MM.1S (cell line): ENCODE measurements at regions not wholly inside any gene's neighbourhood (a gene's known extent, or its start where the extent isn't known, plus 50 kb on each side); places are given as distances from the start of the nearest gene placed in this dataset.

Experiments used
- DNase-seq: peaks from one replicate; pipeline ENCODE4 v3.0.0-alpha.2; 2015
- H2AFZ ChIP-seq: fragments of 300-600 bp; sonication (generic); 2 replicates; pipeline ENCODE4 v1.6.0; 2016; ENCODE audit warnings: antibody characterized with exemption, low read length
- H3F3A ChIP-seq: fragments of 300-600 bp; sonication (generic); 2 replicates; pipeline ENCODE4 v1.6.1; 2016; ENCODE audit warnings: mild to moderate bottlenecking, antibody characterized with exemption, low read length, moderate library complexity, mixed read lengths; ENCODE audit not compliant: insufficient read depth
- H3K27ac ChIP-seq: fragments of 300-600 bp; sonication (generic); 2 replicates; pipeline ENCODE4 v1.5.1; 2016; ENCODE audit warnings: mild to moderate bottlenecking, low read length
- H3K27me3 ChIP-seq: fragments of 300-600 bp; sonication (generic); replicated peaks from 2 replicates; pipeline ENCODE4 v1.6.0; 2016; ENCODE audit warnings: low read length; ENCODE audit not compliant: insufficient read depth
- H3K36me3 ChIP-seq: fragments of 300-600 bp; sonication (generic); replicated peaks from 2 replicates; pipeline ENCODE4 v1.6.1; 2016; ENCODE audit warnings: mild to moderate bottlenecking, low read length, mixed read lengths; ENCODE audit not compliant: insufficient read depth
- H3K4me1 ChIP-seq: fragments of 300-600 bp; sonication (generic); 2 replicates; pipeline ENCODE4 v1.6.1; 2016; ENCODE audit warnings: low read length, mixed read lengths
- H3K4me2 ChIP-seq: fragments of 300-600 bp; sonication (generic); 2 replicates; pipeline ENCODE4 v1.6.0; 2016; ENCODE audit warnings: low read depth, low read length
- H3K4me3 ChIP-seq: fragments of 300-600 bp; sonication (generic); 2 replicates; pipeline ENCODE4 v1.5.1; 2016; ENCODE audit warnings: low read length, mixed read lengths
- H3K79me2 ChIP-seq: fragments of 300-600 bp; sonication (generic); 2 replicates; pipeline ENCODE4 v1.6.1; 2016; ENCODE audit warnings: mixed run types, low read length, mixed read lengths
- H3K9ac ChIP-seq: fragments of 300-600 bp; sonication (generic); 2 replicates; pipeline ENCODE4 v1.6.1; 2016; ENCODE audit warnings: low read length, mixed read lengths
- H3K9me2 ChIP-seq: fragments of 300-600 bp; sonication (generic); replicated peaks from 2 replicates; pipeline ENCODE4 v1.6.1; 2016; ENCODE audit warnings: mild to moderate bottlenecking, low read length, mixed read lengths; ENCODE audit not compliant: insufficient read depth
- H3K9me3 ChIP-seq: fragments of 300-600 bp; sonication (generic); replicated peaks from 2 replicates; pipeline ENCODE4 v1.6.1; 2016; ENCODE audit warnings: mild to moderate bottlenecking, low read length, mixed read lengths; ENCODE audit not compliant: insufficient read depth
- H4K20me1 ChIP-seq: fragments of 300-600 bp; sonication (generic); 2 replicates; pipeline ENCODE4 v1.6.1; 2016; ENCODE audit warnings: mild to moderate bottlenecking, low read length, moderate library complexity, mixed read lengths; ENCODE audit not compliant: insufficient read depth
- CTCF ChIP-seq: fragments of 300-600 bp; sonication (generic); IDR thresholded peaks from 2 replicates; pipeline ENCODE4 v1.5.1; 2016; ENCODE audit warnings: antibody characterized with exemption, low read length, mixed read lengths
- EZH2 ChIP-seq: fragments of 300-600 bp; sonication (generic); optimal IDR thresholded peaks from 2 replicates; pipeline ENCODE3; 2017; ENCODE audit warnings: low read depth, mild to moderate bottlenecking, antibody characterized with exemption, low read length, mixed read lengths
- EZH2phosphoT487 ChIP-seq: fragments of 300-600 bp; sonication (generic); IDR thresholded peaks from 2 replicates; pipeline ENCODE4 v1.6.1; 2018; ENCODE audit warnings: antibody characterized with exemption, low read length

- Histone ChIP-seq H3K27ac (no peak overlapping the region), H4K20me1 (no peaks in the 10 kb centered on the region), H3K79me2 (no peaks in the 10 kb centered on the region), H3K9me3 (no peaks in the 10 kb centered on the region), H3K9ac (no peak overlapping the region), H3K36me3 (no peaks in the 10 kb centered on the region), H3K4me3 (no peak overlapping the region), H3K4me2 (no peak overlapping the region), H3K4me1 (no peaks in the 10 kb centered on the region), H3F3A (no peaks in the 10 kb centered on the region), H3K27me3 (no peaks in the 10 kb centered on the region), H3K9me2 (no peaks in the 10 kb centered on the region), H2AFZ (no peak overlapping the region)
- no peak for DNase-seq
- TF ChIP-seq CTCF: no peak
- TF ChIP-seq EZH2: no peak
- no peak for TF ChIP-seq EZH2phosphoT487
These were observed 71.6 kb upstream of the KCNIP4 start for GRCh38 chr4:22020129-22020528.

GRCh38 chr4:22019676-22020075 lies 71.1 kb upstream of the KCNIP4 start:
- H4K20me1 ChIP-seq: no peaks in the 10 kb centered on the region
- no peaks in the 10 kb centered on the region for H3K4me1 ChIP-seq
- no peak overlapping the region for H3K9ac ChIP-seq
- no peaks in the 10 kb centered on the region for H3F3A ChIP-seq
- no peak for TF ChIP-seq CTCF
- no peak for TF ChIP-seq EZH2phosphoT487
- H3K9me3 ChIP-seq: no peaks in the 10 kb centered on the region
- H3K79me2 ChIP-seq: no peaks in the 10 kb centered on the region
- no peak overlapping the region for H2AFZ ChIP-seq
- DNase-seq: no peak
- no peak overlapping the region for H3K4me2 ChIP-seq
- H3K36me3 ChIP-seq: no peaks in the 10 kb centered on the region
- H3K27me3 ChIP-seq: no peaks in the 10 kb centered on the region
- H3K9me2 ChIP-seq: no peaks in the 10 kb centered on the region
- H3K27ac ChIP-seq: no peak overlapping the region
- no peak overlapping the region for H3K4me3 ChIP-seq

GRCh38 chr4:22014222-22014741 lies 65.7 kb upstream of the KCNIP4 start:
- Histone ChIP-seq H3K4me3 (no peak overlapping the region), H3K9me2 (no peaks in the 10 kb centered on the region), H3K27me3 (no peaks in the 10 kb centered on the region), H3K4me2 (no peak overlapping the region), H3K79me2 (no peaks in the 10 kb centered on the region), H3K9ac (no peak overlapping the region), H3F3A (no peaks in the 10 kb centered on the region), H2AFZ (no peak overlapping the region), H3K36me3 (no peaks in the 10 kb centered on the region), H4K20me1 (no peaks in the 10 kb centered on the region), H3K4me1 (no peaks in the 10 kb centered on the region), H3K27ac (no peak overlapping the region), H3K9me3 (no peaks in the 10 kb centered on the region)
- DNase-seq: no peak
- TF ChIP-seq EZH2: no peak
- no peak for TF ChIP-seq EZH2phosphoT487
- TF ChIP-seq CTCF: no peak
